HG03575 (cell line): ENCODE measurements at regions not wholly inside any gene's neighbourhood (a gene's known extent, or its start where the extent isn't known, plus 50 kb on each side); places are given as distances from the start of the nearest gene placed in this dataset.
A peak's percentile ranks its signal among the peaks of the same experiment; 100 is the strongest.

ENCODE experiments used
- ATAC-seq: cut with Tn5 transposase; IDR thresholded peaks from one replicate; pipeline ENCODE4 v1.9.1; 2021; ENCODE audit not compliant: unreplicated experiment, insufficient number of reproducible peaks, low FRiP score; ENCODE audit errors: extremely low read depth

GRCh38 chr4:124210746-124211145, 501.8 kb downstream of the ANKRD50 start:
- ATAC-seq: no peak

- no peak for ATAC-seq
Observed at GRCh38 chr4:124212815-124213630, 499.5 kb downstream of the ANKRD50 start.

- no peak for ATAC-seq
Observed at GRCh38 chr4:124219389-124219788, 493.1 kb downstream of the ANKRD50 start.

GRCh38 chr4:124224256-124224655, 488.3 kb downstream of the ANKRD50 start:
- ATAC-seq: no peak

- ATAC-seq: no peak
Observed at GRCh38 chr4:124227981-124228380, 484.6 kb downstream of the ANKRD50 start.

- no peak for ATAC-seq
Observed at GRCh38 chr4:124230268-124230667, 482.3 kb downstream of the ANKRD50 start.

GRCh38 chr4:124234771-124235170, 477.8 kb downstream of the ANKRD50 start:
- no peak for ATAC-seq

GRCh38 chr4:124243671-124244366, 468.7 kb downstream of the ANKRD50 start:
- no peak for ATAC-seq

GRCh38 chr4:124253080-124253479, 459.5 kb downstream of the ANKRD50 start:
- no peak for ATAC-seq

- peak; percentile 86 for ATAC-seq
Observed at GRCh38 chr4:124262211-124263179, 450.0 kb downstream of the ANKRD50 start.

GRCh38 chr4:124265701-124266100, 446.8 kb downstream of the ANKRD50 start:
- ATAC-seq: no peak

- ATAC-seq: no peak
Observed at GRCh38 chr4:124266721-124267120, 445.8 kb downstream of the ANKRD50 start.

GRCh38 chr4:124276461-124276860, 436.1 kb downstream of the ANKRD50 start:
- no peak for ATAC-seq

GRCh38 chr4:124277691-124278090, 434.8 kb downstream of the ANKRD50 start:
- ATAC-seq: no peak

GRCh38 chr4:124278477-124278876, 434.1 kb downstream of the ANKRD50 start:
- ATAC-seq: no peak

- ATAC-seq: no peak
Observed at GRCh38 chr4:124279741-124280140, 432.8 kb downstream of the ANKRD50 start.

GRCh38 chr4:124282301-124282898, 430.1 kb downstream of the ANKRD50 start:
- ATAC-seq: no peak

- ATAC-seq: no peak
Observed at GRCh38 chr4:124288706-124289486, 423.6 kb downstream of the ANKRD50 start.
